HepG2 (cell line): ENCODE measurements at regions not wholly inside any gene's neighbourhood (a gene's known extent, or its start where the extent isn't known, plus 50 kb on each side); places are given as distances from the start of the nearest gene placed in this dataset.

Source experiments
- ATAC-seq: fragments of 200-7000 bp; cut with Tn5 transposase; 3 replicates; pipeline ENCODE4 v1.9.1; 2020; ENCODE audit warnings: mild to moderate bottlenecking, moderate library complexity
- BruUV-seq: library from RNA; stranded (reverse); fragments of 400-500 nt; replicated peaks from 2 replicates; lab custom pipeline; 2021; lab: Mats Ljungman, UMichigan
- CTCF ChIA-PET: fragments of 300-600 bp; formaldehyde crosslinking; extraction: SDS; loops from one replicate; lab custom pipeline; 2021; ENCODE audit warnings: low total read pairs, inconsistent platforms, low intra/inter-chr PET ratio; lab: Yijun Ruan, JAX
- POLR2A ChIA-PET: fragments of 350-600 bp; sonication (Branson Sonifier 250); formaldehyde crosslinking; loops from one replicate; lab custom pipeline; 2020; ENCODE audit warnings: antibody characterized with exemption, inconsistent platforms; lab: Yijun Ruan, JAX
- DNase-seq: peaks from one replicate; pipeline ENCODE4 v3.0.0-alpha.2; 2015; ENCODE audit warnings: low spot score
- FAIRE-seq: peaks from 3 replicates; lab custom pipeline; 2011; peaks lifted over from hg19 to GRCh38; lab: Jason Lieb, UNC
- H2AFZ ChIP-seq: one replicate; pipeline ENCODE4 v1.6.1; 2011; ENCODE audit warnings: low read length, inconsistent platforms
- H3K27ac ChIP-seq: fragments of 300-600 bp; 3 replicates; pipeline ENCODE4 v1.8.0; 2011; ENCODE audit warnings: mixed run types, mild to moderate bottlenecking, mixed read lengths, low read length, inconsistent platforms; ENCODE audit not compliant: insufficient read depth; ENCODE audit errors: extremely low read length
- H3K27me3 ChIP-seq, 2 experiments: fragments of 200-600 bp in 1 of 2; 2 replicates in 1 of 2; 3 replicates in 1 of 2; pipeline versions ENCODE4 v1.6.0 to v1.8.0; 2011; ENCODE audit warnings: low read length in 2 of 2, mild to moderate bottlenecking in 2 of 2, moderate library complexity in 2 of 2, inconsistent platforms in 1 of 2; ENCODE audit not compliant: insufficient read depth in 2 of 2, control insufficient read depth in 1 of 2
- H3K36me3 ChIP-seq, 2 experiments: fragments of 200-600 bp in 1 of 2; replicated peaks in 1 of 2; 2 replicates in 1 of 2; 3 replicates in 1 of 2; pipeline versions ENCODE4 v1.5.1 to v1.8.0; 2011; ENCODE audit warnings: low read length in 2 of 2, inconsistent platforms in 1 of 2; ENCODE audit not compliant: insufficient read depth in 2 of 2, control insufficient read depth in 1 of 2
- H3K4me1 ChIP-seq: 2 replicates; pipeline ENCODE4 v1.5.1; 2012; ENCODE audit warnings: low read length, inconsistent platforms; ENCODE audit not compliant: insufficient read depth
- H3K4me2 ChIP-seq: 2 replicates; pipeline ENCODE4 v1.6.0; 2011; ENCODE audit warnings: low read depth, low read length, inconsistent platforms
- H3K4me3 ChIP-seq, 3 experiments: fragments of 200-600 bp in 1 of 3; sonication (generic), shearing (Covaris generic) in 1 of 3; replicated peaks in 1 of 3; 2 replicates each; pipeline ENCODE4 v1.5.1; 2011 to 2016; ENCODE audit warnings: low read length in 3 of 3, inconsistent platforms in 2 of 3, low read depth in 2 of 3, mild to moderate bottlenecking in 2 of 3, control low read depth in 1 of 3, mixed read lengths in 1 of 3; ENCODE audit not compliant: insufficient read depth in 1 of 3
- H3K79me2 ChIP-seq: one replicate; pipeline ENCODE4 v1.6.1; 2011; ENCODE audit warnings: low read length, inconsistent platforms; ENCODE audit not compliant: insufficient read depth
- H3K9ac ChIP-seq: 2 replicates; pipeline ENCODE4 v1.6.0; 2011; ENCODE audit warnings: mild to moderate bottlenecking, low read depth, low read length, inconsistent platforms; ENCODE audit not compliant: insufficient read depth
- H3K9me3 ChIP-seq: 2 replicates; pipeline ENCODE4 v1.5.1; 2012; ENCODE audit warnings: mild to moderate bottlenecking, low read length
- H4K20me1 ChIP-seq: 2 replicates; pipeline ENCODE4 v1.6.0; 2011; ENCODE audit warnings: inconsistent platforms, mild to moderate bottlenecking, low read length, moderate library complexity; ENCODE audit not compliant: insufficient read depth
- CEBPB ChIP-seq: IDR thresholded peaks from 2 replicates; pipeline ENCODE4 v1.6.1; 2011; ENCODE audit warnings: low read depth, low read length, improper control_type of control experiment, borderline replicate concordance
- JDP2 ChIP-seq: sonication (generic); formaldehyde crosslinking; IDR thresholded peaks from 2 replicates; pipeline ENCODE4 v1.8.1; 2022; ENCODE audit warnings: missing genetic modification reagents, borderline replicate concordance
- ZBTB21 ChIP-seq: sonication (generic); formaldehyde crosslinking; IDR thresholded peaks from 2 replicates; pipeline ENCODE4 v1.4.0; 2020; ENCODE audit warnings: missing genetic modification reagents
- ZC3H4 ChIP-seq: sonication (generic); formaldehyde crosslinking; IDR thresholded peaks from 2 replicates; pipeline ENCODE4 v1.4.0; 2020; ENCODE audit warnings: missing genetic modification reagents, borderline replicate concordance
- ZMYM2 ChIP-seq: sonication (generic); formaldehyde crosslinking; IDR thresholded peaks from 2 replicates; pipeline ENCODE4 v1.8.0; 2022; ENCODE audit warnings: mild to moderate bottlenecking, missing genetic modification reagents
- ZNF570 ChIP-seq: sonication (generic); formaldehyde crosslinking; IDR thresholded peaks from 2 replicates; pipeline ENCODE4 v1.4.0; 2020; ENCODE audit warnings: mild to moderate bottlenecking, missing genetic modification reagents, borderline replicate concordance
- ZSCAN25 ChIP-seq: sonication (generic); formaldehyde crosslinking; IDR thresholded peaks from 2 replicates; pipeline ENCODE4 v1.8.0; 2022; ENCODE audit warnings: mild to moderate bottlenecking, missing genetic modification reagents
- WGBS: methylation state at CpG from one replicate; pipeline ENCODE4 v1.1.6; 2017; ENCODE audit warnings: low lambda C conversion rate; 5-methylcytosine and 5-hydroxymethylcytosine counted together
- in situ Hi-C: cut with HindIII; loops from 2 replicates; pipeline ENCODE4 v1.10.0; 2017; ENCODE audit warnings: low pct_unique_long_range_greater_than_20kb; ENCODE audit not compliant: extremely low pct_ligation_motif_present
- intact Hi-C: fragments of 100-400 bp; cut with micrococcal nuclease; formaldehyde crosslinking; loops from one replicate; pipeline ENCODE4 v1.10.0; 2022; ENCODE audit not compliant: unreplicated experiment
- TF ChIP-seq, protein P1 (sequence below), 2 experiments: sonication (generic) in 1 of 2; formaldehyde crosslinking in 1 of 2; IDR thresholded peaks; 2 replicates each; pipeline versions ENCODE4 v1.6.1 to v1.9.0; 2014 to 2022; ENCODE audit warnings: antibody characterized with exemption in 1 of 2, borderline replicate concordance in 1 of 2, inconsistent platforms in 1 of 2, low read depth in 1 of 2, missing genetic modification reagents in 1 of 2

DNA sequence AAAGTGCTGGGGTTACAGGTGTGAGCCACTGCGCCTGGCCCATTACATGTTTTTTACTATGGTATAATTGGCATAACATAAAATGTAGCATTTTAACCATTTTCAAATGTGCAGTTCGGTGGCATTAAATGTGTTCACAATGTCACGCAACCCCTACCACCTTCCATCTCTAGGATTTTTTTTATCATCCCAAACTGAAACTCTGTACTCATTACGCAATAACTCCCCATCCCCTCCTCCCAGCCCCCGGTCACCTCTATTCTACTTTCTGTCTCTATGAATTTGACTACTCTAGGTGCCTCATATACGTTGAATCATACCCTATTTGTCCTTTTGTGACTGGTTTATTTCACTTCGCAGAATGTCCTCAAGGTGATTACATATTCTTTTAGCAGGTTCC is 233.1 kb upstream of the ARID1B start:
- FAIRE-seq (no peak), DNase-seq (no peak), ATAC-seq (no peak)
- no TSS peak for BruUV-seq
- ChIA-PET CTCF (no interaction called here), POLR2A (no interaction called here)
- in situ Hi-C loops = no loop called here
- Histone ChIP-seq H3K9ac (no peak overlapping the region), H3K4me1 (no peaks in the 10 kb centered on the region), H4K20me1 (no peaks in the 10 kb centered on the region), H2AFZ (no peak overlapping the region), H3K36me3 (no peaks in the 10 kb centered on the region), H3K27ac (no peak overlapping the region), H3K4me3 (no peak overlapping the region), H3K9me3 (no peaks in the 10 kb centered on the region), H3K79me2 (no peaks in the 10 kb centered on the region), H3K27me3 (peaks cover 2 to 49% of the 10 kb centered on the region in 2 experiments; a peak in 3 of 5 replicates), H3K4me2 (no peak overlapping the region)
- TF ChIP-seq ZC3H4 (CRISPR knock-in tag) (no peak), ZMYM2 (CRISPR knock-in tag) (no peak), ZBTB21 (CRISPR knock-in tag) (no peak), CEBPB (peak; percentile 77), ZNF570 (CRISPR knock-in tag) (no peak), ZSCAN25 (CRISPR knock-in tag) (no peak), JDP2 (no peak)
- TF ChIP-seq, protein P1, sequence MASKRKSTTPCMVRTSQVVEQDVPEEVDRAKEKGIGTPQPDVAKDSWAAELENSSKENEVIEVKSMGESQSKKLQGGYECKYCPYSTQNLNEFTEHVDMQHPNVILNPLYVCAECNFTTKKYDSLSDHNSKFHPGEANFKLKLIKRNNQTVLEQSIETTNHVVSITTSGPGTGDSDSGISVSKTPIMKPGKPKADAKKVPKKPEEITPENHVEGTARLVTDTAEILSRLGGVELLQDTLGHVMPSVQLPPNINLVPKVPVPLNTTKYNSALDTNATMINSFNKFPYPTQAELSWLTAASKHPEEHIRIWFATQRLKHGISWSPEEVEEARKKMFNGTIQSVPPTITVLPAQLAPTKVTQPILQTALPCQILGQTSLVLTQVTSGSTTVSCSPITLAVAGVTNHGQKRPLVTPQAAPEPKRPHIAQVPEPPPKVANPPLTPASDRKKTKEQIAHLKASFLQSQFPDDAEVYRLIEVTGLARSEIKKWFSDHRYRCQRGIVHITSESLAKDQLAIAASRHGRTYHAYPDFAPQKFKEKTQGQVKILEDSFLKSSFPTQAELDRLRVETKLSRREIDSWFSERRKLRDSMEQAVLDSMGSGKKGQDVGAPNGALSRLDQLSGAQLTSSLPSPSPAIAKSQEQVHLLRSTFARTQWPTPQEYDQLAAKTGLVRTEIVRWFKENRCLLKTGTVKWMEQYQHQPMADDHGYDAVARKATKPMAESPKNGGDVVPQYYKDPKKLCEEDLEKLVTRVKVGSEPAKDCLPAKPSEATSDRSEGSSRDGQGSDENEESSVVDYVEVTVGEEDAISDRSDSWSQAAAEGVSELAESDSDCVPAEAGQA (IDR thresholded peaks at IDR 0.05; ENCODE audit: low read depth) = no peak
- TF ChIP-seq, protein P1 (CRISPR knock-in tag; IDR thresholded peaks at IDR 0.05; ENCODE audit: borderline replicate concordance) = no peak
- 31% methylated on average over 7 of the region's 7 CpGs for WGBS
- intact Hi-C loops = no loop called here
